Inflammatory macrophage (primary cell): ENCODE measurements at regions not wholly inside any gene's neighbourhood (a gene's known extent, or its start where the extent isn't known, plus 50 kb on each side); places are given as distances from the start of the nearest gene placed in this dataset.

ENCODE experiments used
- DNase-seq, 2 donors: peaks; one replicate each; pipeline ENCODE4 v3.0.0-alpha.2; 2020 to 2022

GRCh38 chr13:39167018-39167417, 128.8 kb downstream of the NHLRC3 start:
- DNase-seq = no peak

- no peak for DNase-seq
These were observed 132.5 kb downstream of the NHLRC3 start for GRCh38 chr13:39170711-39171110.

GRCh38 chr13:39185326-39185725, 147.1 kb downstream of the NHLRC3 start:
- no peak for DNase-seq

GRCh38 chr13:39186205-39186875, 148.1 kb downstream of the NHLRC3 start:
- DNase-seq = no peak

- DNase-seq = no peak
These were observed 151.5 kb downstream of the NHLRC3 start for GRCh38 chr13:39189778-39190177.

- no peak for DNase-seq
These were observed 158.8 kb downstream of the NHLRC3 start for GRCh38 chr13:39196965-39197646.

GRCh38 chr13:39197647-39198007, 159.4 kb downstream of the NHLRC3 start:
- no peak for DNase-seq

- no peak for DNase-seq
These were observed 162.1 kb downstream of the NHLRC3 start for GRCh38 chr13:39200249-39200910.

- no peak for DNase-seq
These were observed 162.9 kb downstream of the NHLRC3 start for GRCh38 chr13:39201180-39201579.

GRCh38 chr13:39202746-39203145, 164.5 kb downstream of the NHLRC3 start:
- DNase-seq = no peak

GRCh38 chr13:39208636-39209035, 170.4 kb downstream of the NHLRC3 start:
- DNase-seq = no peak

- no peak for DNase-seq
These were observed 171.7 kb downstream of the NHLRC3 start for GRCh38 chr13:39209731-39210531.

GRCh38 chr13:39210961-39211534, 172.8 kb downstream of the NHLRC3 start:
- no peak for DNase-seq

GRCh38 chr13:39215971-39216370, 177.7 kb downstream of the NHLRC3 start:
- no peak for DNase-seq

- DNase-seq = no peak
These were observed 179.2 kb downstream of the NHLRC3 start for GRCh38 chr13:39217471-39217870.

GRCh38 chr13:39224671-39225240, 186.5 kb downstream of the NHLRC3 start:
- no peak for DNase-seq

- no peak for DNase-seq
These were observed 187.6 kb downstream of the NHLRC3 start for GRCh38 chr13:39225860-39226259.

- no peak for DNase-seq
These were observed 188.1 kb downstream of the NHLRC3 start for GRCh38 chr13:39226359-39226758.

GRCh38 chr13:39232401-39232980, 194.2 kb downstream of the NHLRC3 start:
- no peak for DNase-seq

- no peak for DNase-seq
These were observed 194.7 kb downstream of the NHLRC3 start for GRCh38 chr13:39232999-39233398.

GRCh38 chr13:39233519-39233918, 195.3 kb downstream of the NHLRC3 start:
- DNase-seq = no peak
